IMR-90 (cell line): ENCODE measurements at regions not wholly inside any gene's neighbourhood (a gene's known extent, or its start where the extent isn't known, plus 50 kb on each side); places are given as distances from the start of the nearest gene placed in this dataset.

Experiments used
- ATAC-seq: fragments of 200-7000 bp; cut with Tn5 transposase; 2 replicates; pipeline ENCODE4 v1.9.1; 2020; ENCODE audit warnings: low read depth, mild to moderate bottlenecking, moderate library complexity
- BruUV-seq: library from RNA; stranded (reverse); fragments of 400-500 nt; replicated peaks from 2 replicates; lab custom pipeline; 2021; lab: Mats Ljungman, UMichigan
- CTCF ChIA-PET: fragments of 300-600 bp; formaldehyde crosslinking; extraction: SDS; loops from one replicate; lab custom pipeline; 2021; ENCODE audit warnings: antibody characterized with exemption; lab: Yijun Ruan, JAX
- POLR2A ChIA-PET: fragments of 300-600 bp; sonication (Branson Sonifier 250); formaldehyde crosslinking; loops from one replicate; lab custom pipeline; 2022; ENCODE audit warnings: antibody characterized with exemption; ENCODE audit not compliant: unreplicated experiment; lab: Charles Lee
- DNase-seq: peaks from one replicate; pipeline ENCODE4 v3.0.0; 2013
- H2AFZ ChIP-seq: replicated peaks from 2 replicates; pipeline ENCODE3; 2013; ENCODE audit warnings: low read length, mild to moderate bottlenecking; ENCODE audit not compliant: poor library complexity
- H2AK5ac ChIP-seq: 2 replicates; pipeline ENCODE4 v1.6.1; 2013; ENCODE audit warnings: low read depth, low read length, inconsistent platforms
- H2AK9ac ChIP-seq: replicated peaks from 2 replicates; pipeline ENCODE3; 2013; ENCODE audit warnings: mild to moderate bottlenecking, low read depth, low read length, moderate library complexity; ENCODE audit not compliant: poor library complexity
- H2BK120ac ChIP-seq: 2 replicates; pipeline ENCODE4 v1.6.1; 2013; ENCODE audit warnings: low read depth, low read length, inconsistent platforms
- H2BK15ac ChIP-seq: 3 replicates; pipeline ENCODE4 v1.6.1; 2013; ENCODE audit warnings: low read depth, low read length, inconsistent platforms
- H2BK20ac ChIP-seq: 2 replicates; pipeline ENCODE4 v1.6.1; 2013; ENCODE audit warnings: low read depth, mild to moderate bottlenecking, inconsistent platforms, low read length, moderate library complexity
- H2BK5ac ChIP-seq: 2 replicates; pipeline ENCODE4 v1.6.1; 2013; ENCODE audit warnings: mild to moderate bottlenecking, low read depth, low read length, inconsistent platforms; ENCODE audit not compliant: poor library complexity, severe bottlenecking
- H3K14ac ChIP-seq: replicated peaks from 2 replicates; pipeline ENCODE4 v1.6.1; 2013; ENCODE audit warnings: low read depth, low read length, inconsistent platforms
- H3K18ac ChIP-seq: 2 replicates; pipeline ENCODE4 v1.6.1; 2013; ENCODE audit warnings: low read depth, low read length, control low read depth
- H3K23ac ChIP-seq: 2 replicates; pipeline ENCODE4 v1.6.1; 2013; ENCODE audit warnings: low read depth, low read length, inconsistent platforms
- H3K27ac ChIP-seq: 2 replicates; pipeline ENCODE4 v1.5.1; 2013; ENCODE audit warnings: mild to moderate bottlenecking, control low read depth, low read length; ENCODE audit not compliant: insufficient read depth
- H3K27me3 ChIP-seq: 2 replicates; pipeline ENCODE4 v1.6.1; 2013; ENCODE audit warnings: low read length; ENCODE audit not compliant: control insufficient read depth, insufficient read depth
- H3K36me3 ChIP-seq: 2 replicates; pipeline ENCODE4 v1.6.1; 2013; ENCODE audit warnings: low read length, mixed read lengths; ENCODE audit not compliant: control insufficient read depth, insufficient read depth
- H3K4ac ChIP-seq: 2 replicates; pipeline ENCODE4 v1.6.1; 2013; ENCODE audit warnings: low read depth, low read length, inconsistent platforms
- H3K4me1 ChIP-seq: 2 replicates; pipeline ENCODE4 v1.6.1; 2013; ENCODE audit warnings: low read length, mixed read lengths; ENCODE audit not compliant: control insufficient read depth, insufficient read depth
- H3K4me2 ChIP-seq: 2 replicates; pipeline ENCODE4 v1.6.1; 2013; ENCODE audit warnings: low read depth, mild to moderate bottlenecking, control low read depth, low read length, moderate library complexity
- H3K4me3 ChIP-seq: 2 replicates; pipeline ENCODE4 v1.5.1; 2013; ENCODE audit warnings: low read depth, mild to moderate bottlenecking, control low read depth, low read length, moderate library complexity; ENCODE audit not compliant: insufficient read depth
- H3K56ac ChIP-seq: 2 replicates; pipeline ENCODE4 v1.6.1; 2013; ENCODE audit warnings: low read length, inconsistent platforms; ENCODE audit not compliant: insufficient read depth; ENCODE audit errors: extremely low read depth
- H3K79me1 ChIP-seq, 2 experiments: 2 replicates each; pipeline ENCODE4 v1.6.1; 2013; ENCODE audit warnings: low read length in 2 of 2, inconsistent platforms in 1 of 2, low read depth in 1 of 2
- H3K9ac ChIP-seq: 2 replicates; pipeline ENCODE4 v1.6.1; 2013; ENCODE audit warnings: low read depth, low read length, control low read depth
- H3K9me1 ChIP-seq: 2 replicates; pipeline ENCODE4 v1.6.1; 2013; ENCODE audit warnings: low read length, inconsistent platforms; ENCODE audit not compliant: insufficient read depth
- H3K9me3 ChIP-seq: 2 replicates; pipeline ENCODE4 v1.6.1; 2013; ENCODE audit warnings: low read length; ENCODE audit not compliant: control insufficient read depth, insufficient read depth
- H4K20me1 ChIP-seq: 2 replicates; pipeline ENCODE4 v1.6.1; 2013; ENCODE audit warnings: low read length, inconsistent platforms; ENCODE audit not compliant: insufficient read depth
- H4K5ac ChIP-seq: 2 replicates; pipeline ENCODE4 v1.6.1; 2013; ENCODE audit warnings: mild to moderate bottlenecking, low read depth, low read length, control low read depth
- H4K8ac ChIP-seq, 2 experiments: 2 replicates each; pipeline ENCODE4 v1.6.1; 2013; ENCODE audit warnings: low read depth in 2 of 2, low read length in 2 of 2, control low read depth in 1 of 2, inconsistent platforms in 1 of 2
- H4K91ac ChIP-seq: 2 replicates; pipeline ENCODE4 v1.6.1; 2013; ENCODE audit warnings: low read depth, low read length, inconsistent platforms; ENCODE audit not compliant: insufficient read depth
- BHLHE40 ChIP-seq: fragments of 150-350 bp; IDR thresholded peaks from 2 replicates; pipeline ENCODE4 v1.6.1; 2016; ENCODE audit warnings: mild to moderate bottlenecking, low read depth, low read length
- FOS ChIP-seq: fragments of 150-350 bp; IDR thresholded peaks from 2 replicates; pipeline ENCODE4 v1.6.1; 2016; ENCODE audit warnings: low read depth, low read length
- MAFK ChIP-seq: IDR thresholded peaks from 2 replicates; pipeline ENCODE4 v1.6.1; 2012; ENCODE audit warnings: low read depth, low read length, improper control_type of control experiment
- MAZ ChIP-seq: IDR thresholded peaks from 2 replicates; pipeline ENCODE4 v1.6.1; 2012; ENCODE audit warnings: low read depth, mild to moderate bottlenecking, low read length, improper control_type of control experiment, moderate library complexity, borderline replicate concordance
- dilution Hi-C: fragments of 300-500 bp; cut with HindIII; formaldehyde crosslinking; loops from one replicate; pipeline ENCODE4 v1.14.3; 2018; ENCODE audit warnings: low sequenced_read_pairs; ENCODE audit not compliant: unreplicated experiment
- in situ Hi-C: fragments of 300-500 bp; cut with MboI; formaldehyde crosslinking; loops from 3 replicates; pipeline ENCODE4 v1.14.3; 2019; ENCODE audit warnings: low sequenced_read_pairs, inconsistent platforms, mixed read lengths
- intact Hi-C: fragments of 100-400 bp; cut with micrococcal nuclease; formaldehyde crosslinking; loops from 2 replicates; pipeline ENCODE4 v1.10.0; 2022
- TF ChIP-seq, protein P1 (sequence below): fragments of 150-350 bp; IDR thresholded peaks from 2 replicates; pipeline ENCODE4 v1.6.1; 2017; ENCODE audit warnings: mild to moderate bottlenecking, antibody characterized with exemption, low read length, low read depth
- TF ChIP-seq, protein P2 (sequence below): fragments of 150-350 bp; IDR thresholded peaks from 2 replicates; pipeline ENCODE4 v1.6.1; 2016; ENCODE audit warnings: low read depth, mild to moderate bottlenecking, low read length, moderate library complexity, borderline replicate concordance

- BruUV-seq, result no TSS peak
- Histone ChIP-seq H2BK20ac (no peak overlapping the region), H4K5ac (no peak overlapping the region), H2BK120ac (no peak overlapping the region), H2BK15ac (no peak overlapping the region), H3K4ac (no peak overlapping the region), H2AK9ac (no peak overlapping the region), H3K18ac (no peak overlapping the region), H4K20me1 (no peaks in the 10 kb centered on the region), H3K4me2 (no peak overlapping the region), H3K9me3 (no peaks in the 10 kb centered on the region), H3K9ac (no peak overlapping the region), H4K91ac (no peak overlapping the region), H2AK5ac (no peak overlapping the region), H2BK5ac (no peak overlapping the region), H3K23ac (no peak overlapping the region), H3K27ac (no peak overlapping the region), H2AFZ (no peak overlapping the region), H3K4me1 (peaks cover 3% of the 10 kb centered on the region), H4K8ac (no peak overlapping the region), H3K36me3 (no peaks in the 10 kb centered on the region), H3K56ac (no peak overlapping the region), H3K27me3 (no peaks in the 10 kb centered on the region), H3K4me3 (no peak overlapping the region), H3K14ac (no peak overlapping the region), H3K9me1 (peaks cover 2% of the 10 kb centered on the region; the same call in 1 of the 2 replicates), H3K79me1 (no peaks in the 10 kb centered on the region)
- intact Hi-C loops (no loop called here), in situ Hi-C loops (no loop called here), dilution Hi-C loops (no loop called here)
- CTCF ChIA-PET, result no interaction called here
- ATAC-seq (no peak), DNase-seq (no peak)
- TF ChIP-seq, protein P1, sequence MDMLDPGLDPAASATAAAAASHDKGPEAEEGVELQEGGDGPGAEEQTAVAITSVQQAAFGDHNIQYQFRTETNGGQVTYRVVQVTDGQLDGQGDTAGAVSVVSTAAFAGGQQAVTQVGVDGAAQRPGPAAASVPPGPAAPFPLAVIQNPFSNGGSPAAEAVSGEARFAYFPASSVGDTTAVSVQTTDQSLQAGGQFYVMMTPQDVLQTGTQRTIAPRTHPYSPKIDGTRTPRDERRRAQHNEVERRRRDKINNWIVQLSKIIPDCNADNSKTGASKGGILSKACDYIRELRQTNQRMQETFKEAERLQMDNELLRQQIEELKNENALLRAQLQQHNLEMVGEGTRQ, result no peak
- TF ChIP-seq, protein P2, sequence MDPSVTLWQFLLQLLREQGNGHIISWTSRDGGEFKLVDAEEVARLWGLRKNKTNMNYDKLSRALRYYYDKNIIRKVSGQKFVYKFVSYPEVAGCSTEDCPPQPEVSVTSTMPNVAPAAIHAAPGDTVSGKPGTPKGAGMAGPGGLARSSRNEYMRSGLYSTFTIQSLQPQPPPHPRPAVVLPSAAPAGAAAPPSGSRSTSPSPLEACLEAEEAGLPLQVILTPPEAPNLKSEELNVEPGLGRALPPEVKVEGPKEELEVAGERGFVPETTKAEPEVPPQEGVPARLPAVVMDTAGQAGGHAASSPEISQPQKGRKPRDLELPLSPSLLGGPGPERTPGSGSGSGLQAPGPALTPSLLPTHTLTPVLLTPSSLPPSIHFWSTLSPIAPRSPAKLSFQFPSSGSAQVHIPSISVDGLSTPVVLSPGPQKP, result no peak
- TF ChIP-seq FOS, result no peak
- TF ChIP-seq BHLHE40, result no peak
- TF ChIP-seq MAZ, result no peak
- TF ChIP-seq MAFK, result no peak
- POLR2A ChIA-PET, result no interaction called here
These were observed 56.2 kb upstream of the NUF2 start for GRCh38 chr1:163265547-163265946.
